Ovary (tissue), 3 donors: ENCODE measurements at regions not wholly inside any gene's neighbourhood (a gene's known extent, or its start where the extent isn't known, plus 50 kb on each side); places are given as distances from the start of the nearest gene placed in this dataset.

Experiments used
- CTCF ChIP-seq, 3 donors: fragments of 450-650 bp in 2 of 3; fragments of 200-600 bp in 1 of 3; IDR thresholded peaks; one replicate each; pipeline versions ENCODE4 v1.5.1 to v1.8.0; 2016 to 2022; ENCODE audit warnings: antibody characterized with exemption in 3 of 3, mild to moderate bottlenecking in 1 of 3
- EP300 ChIP-seq: sonication (generic); formaldehyde crosslinking; IDR thresholded peaks from one replicate; pipeline ENCODE4 v1.6.1; 2017; ENCODE audit warnings: antibody characterized with exemption
- POLR2A ChIP-seq: fragments of 450-650 bp; IDR thresholded peaks from one replicate; pipeline ENCODE4 v1.6.1; 2017; ENCODE audit warnings: antibody characterized with exemption, mild to moderate bottlenecking, moderate library complexity
- donor health status: DM: no; HTN: no; CAD: no.

DNA sequence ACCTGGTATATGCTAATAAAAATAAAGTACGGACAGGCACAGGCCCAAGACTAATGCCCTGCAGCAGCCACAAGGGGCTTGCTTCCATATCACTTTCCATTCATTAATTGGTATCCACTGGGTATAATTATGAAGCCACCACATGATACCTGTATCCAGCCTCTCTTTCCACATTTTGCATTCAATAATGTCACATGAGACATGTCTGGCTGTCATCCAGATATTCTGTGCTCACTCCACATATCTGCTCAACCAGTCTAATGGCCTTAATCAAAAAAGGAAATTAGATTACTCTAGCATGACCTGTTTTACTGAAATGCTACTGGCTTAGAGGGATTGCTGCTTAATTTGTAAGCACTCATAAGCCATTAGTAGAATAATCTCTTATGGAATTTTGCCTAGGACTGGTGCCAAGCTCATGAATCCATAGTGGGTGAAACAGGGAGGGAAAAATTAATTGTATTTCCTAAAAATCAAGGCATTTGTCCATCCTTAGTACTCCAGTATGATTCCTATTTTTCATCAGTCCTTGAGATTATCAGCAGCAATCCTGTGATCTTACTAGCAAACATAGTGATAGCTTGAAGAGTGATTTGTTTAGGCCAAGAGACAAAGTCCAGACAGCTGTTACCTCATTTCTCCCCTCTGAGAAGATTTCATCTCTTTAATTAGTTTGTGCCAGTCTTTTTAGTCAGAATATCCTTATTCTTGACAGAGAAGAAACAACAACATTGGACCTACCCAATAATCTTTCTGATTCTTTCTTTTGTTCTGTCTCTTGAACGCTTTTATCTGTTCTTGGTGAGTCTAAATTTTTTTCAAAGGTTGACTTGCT is 119.2 kb upstream of the ABCA1 start:
- no peak for TF ChIP-seq CTCF (IDR thresholded peaks at IDR 0.05)
- TF ChIP-seq POLR2A, result no peak
- no peak for TF ChIP-seq EP300
